HG02870 (cell line): ENCODE measurements at regions not wholly inside any gene's neighbourhood (a gene's known extent, or its start where the extent isn't known, plus 50 kb on each side); places are given as distances from the start of the nearest gene placed in this dataset.

ENCODE experiments used
- ATAC-seq: cut with Tn5 transposase; IDR thresholded peaks from one replicate; pipeline ENCODE4 v1.9.1; 2021; ENCODE audit warnings: mild to moderate bottlenecking, moderate library complexity; ENCODE audit not compliant: unreplicated experiment

DNA sequence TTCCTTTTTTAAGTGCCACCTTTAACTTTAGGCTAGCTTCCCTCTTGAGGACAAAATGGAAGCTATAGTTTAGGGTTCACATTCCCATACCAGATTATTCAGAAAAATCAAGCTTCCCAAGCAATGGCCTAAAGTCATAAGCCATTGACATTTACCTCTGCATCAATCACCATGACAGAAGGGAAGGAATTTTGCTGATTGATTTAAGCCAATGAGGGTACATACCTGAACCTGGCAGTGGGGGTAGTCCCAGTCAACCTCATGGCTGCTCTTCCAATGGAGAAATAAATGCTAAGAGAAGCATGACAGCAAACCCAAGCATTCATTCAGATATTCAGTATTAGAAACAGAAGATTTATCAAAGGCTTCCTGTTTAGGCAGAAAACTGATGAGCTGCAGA, 128.4 kb upstream of the CREB1 start:
- ATAC-seq: no peak

DNA sequence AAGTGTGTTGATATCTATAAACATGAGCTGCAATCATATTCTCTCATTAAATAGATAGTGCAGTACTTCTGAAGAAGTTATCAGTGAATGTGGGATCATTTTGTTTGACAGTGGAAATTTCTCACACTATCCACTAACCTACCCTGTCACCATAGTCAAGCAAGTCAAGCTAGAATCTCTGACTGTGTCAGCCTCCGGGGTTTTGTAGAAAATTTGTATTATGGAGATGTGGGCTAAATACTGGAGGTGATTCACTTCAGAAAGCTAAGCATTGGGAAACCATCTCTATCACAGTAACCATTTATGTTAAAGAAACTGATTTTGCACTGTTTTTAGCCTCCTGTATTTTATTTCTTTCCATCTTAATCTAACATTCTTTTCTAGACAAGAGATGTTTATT, 126.6 kb upstream of the CREB1 start:
- no peak for ATAC-seq

DNA sequence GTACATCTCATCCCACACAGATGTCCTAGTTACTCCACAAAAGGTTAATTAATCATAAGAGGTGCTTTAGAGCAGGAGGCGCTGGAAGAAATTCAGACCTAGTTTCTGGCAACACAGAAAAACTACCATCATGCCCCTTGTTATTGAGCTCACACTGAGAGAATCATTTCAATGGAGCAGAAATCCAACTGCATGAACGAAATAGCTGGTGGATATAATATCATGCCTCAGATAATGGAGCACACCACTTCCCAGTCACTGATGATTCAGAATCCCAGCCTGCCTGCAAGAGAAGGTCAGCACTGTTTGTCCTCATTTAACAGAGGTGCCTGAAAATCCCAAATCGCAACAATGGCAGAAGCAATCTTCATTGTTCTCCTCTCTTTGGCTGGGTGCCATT, 125.8 kb upstream of the CREB1 start:
- no peak for ATAC-seq

DNA sequence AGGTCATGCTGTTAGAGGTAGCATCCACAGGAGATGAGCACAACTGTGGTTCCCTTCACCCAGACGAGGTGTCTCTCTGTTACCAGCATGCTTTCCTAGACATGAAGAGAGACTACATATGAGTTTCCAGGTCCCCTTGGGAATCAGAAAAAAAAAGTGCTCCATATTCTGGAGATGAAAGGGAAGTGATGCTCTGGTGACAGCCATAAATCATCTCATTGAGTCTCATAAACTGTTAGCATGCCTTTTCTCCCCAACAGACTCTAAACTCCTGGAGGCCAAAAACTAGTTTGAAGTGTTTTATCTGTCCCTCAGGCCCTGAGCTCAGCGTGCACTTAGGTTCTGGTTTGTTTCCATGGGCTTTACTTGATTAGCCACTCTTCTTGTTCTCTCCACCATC, 124.6 kb upstream of the CREB1 start:
- ATAC-seq: no peak

DNA sequence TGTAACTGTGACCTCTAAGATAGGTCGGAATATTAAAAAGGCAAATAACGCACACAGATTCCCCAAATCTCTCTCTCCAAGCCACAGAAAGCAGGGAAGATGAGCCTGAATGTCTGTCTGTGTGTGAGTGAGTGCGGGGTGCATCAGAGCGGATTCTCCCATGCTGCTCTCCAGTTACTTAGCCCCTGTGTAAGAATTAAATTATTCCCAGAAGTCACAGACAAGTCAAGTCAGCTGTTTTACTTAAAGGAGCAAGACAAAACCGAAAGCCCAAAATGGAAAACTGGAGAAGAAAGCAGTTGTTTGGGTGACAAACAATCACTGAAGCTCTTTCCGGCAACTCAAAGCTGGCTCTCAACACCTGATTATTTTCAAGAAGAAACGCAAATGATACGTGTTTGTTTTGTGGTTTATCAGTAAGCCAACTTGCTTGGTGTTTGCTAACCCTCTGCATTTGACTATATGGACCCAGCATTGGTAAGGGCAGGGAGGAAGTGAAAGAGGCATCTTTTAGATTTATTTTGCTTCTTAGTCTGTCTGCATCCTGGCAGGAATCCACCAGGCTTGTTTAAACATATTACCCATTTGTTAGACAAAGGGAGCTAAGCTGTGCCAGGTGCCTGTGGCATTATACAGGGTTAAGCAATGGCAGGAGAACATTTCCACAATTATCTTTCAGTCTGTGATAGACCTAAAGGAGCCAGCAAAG, 121.5 kb upstream of the CREB1 start:
- ATAC-seq: peak; percentile 76

DNA sequence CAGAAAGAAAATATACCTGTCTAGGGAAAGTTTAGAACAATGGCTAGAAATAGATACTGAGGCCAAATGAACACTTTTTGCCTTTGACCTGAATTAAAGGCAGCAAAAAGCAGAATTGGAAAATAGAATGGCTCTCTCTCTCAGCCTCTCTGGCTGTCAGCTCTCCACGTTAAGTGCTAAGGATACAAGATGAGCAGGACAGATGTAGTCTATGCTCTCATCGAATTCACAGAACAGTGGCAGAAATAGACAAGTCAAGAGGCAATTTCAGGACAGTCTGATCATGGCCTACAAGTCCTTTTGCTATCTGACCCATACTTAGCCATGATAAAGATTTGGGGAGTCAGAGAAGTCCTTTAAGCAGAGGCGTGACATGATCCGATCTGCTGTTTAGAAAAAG, 120.2 kb upstream of the CREB1 start:
- ATAC-seq: no peak

DNA sequence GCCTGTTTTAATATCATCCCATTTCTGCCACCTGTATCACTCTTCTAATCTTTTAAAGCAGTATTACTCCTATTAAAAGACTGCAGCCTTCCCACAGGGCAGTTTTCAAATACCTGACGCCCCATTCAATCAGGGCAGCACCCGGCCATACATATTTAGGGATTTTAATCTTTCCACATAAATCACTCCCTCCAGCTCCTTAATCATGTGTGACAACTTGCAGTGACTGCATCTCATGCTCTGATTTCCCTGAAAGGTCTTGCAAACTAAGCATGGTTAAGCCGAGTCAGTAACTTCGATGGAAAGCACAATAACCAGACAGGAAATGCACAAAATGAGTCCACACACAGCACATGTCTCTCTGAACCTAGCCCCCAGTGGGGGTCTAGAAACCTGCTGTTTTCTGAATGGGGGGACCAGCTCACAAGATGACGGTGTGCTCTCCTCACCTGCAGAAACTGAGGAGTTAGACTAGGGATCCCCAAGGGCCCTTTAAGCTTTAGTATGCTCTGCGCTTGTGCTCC, 116.9 kb upstream of the CREB1 start:
- no peak for ATAC-seq

DNA sequence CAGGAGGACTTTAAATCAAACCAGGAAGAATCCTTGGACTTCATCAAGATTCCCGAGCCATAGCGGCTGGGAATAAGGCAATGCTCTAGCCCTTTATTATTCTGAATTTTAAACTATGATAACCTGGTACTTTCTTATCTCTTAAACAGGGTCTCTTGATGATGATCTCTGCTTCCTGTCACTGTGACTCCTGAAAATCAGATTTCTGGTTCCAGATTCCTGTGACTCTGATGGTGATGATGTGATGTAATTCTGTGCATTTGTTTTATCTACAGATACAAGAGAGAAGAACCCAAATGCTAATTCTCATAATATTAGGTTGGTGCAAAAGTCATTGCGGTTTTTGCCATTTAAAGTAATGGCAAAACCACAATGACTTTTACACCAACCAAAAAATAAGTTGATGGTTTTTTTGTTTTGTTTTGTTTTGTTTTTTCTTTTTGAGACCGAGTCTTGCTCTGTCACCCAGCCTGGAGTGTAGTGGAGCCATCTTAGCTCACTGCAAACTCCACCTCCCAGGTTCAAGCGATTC, 116.3 kb upstream of the CREB1 start:
- no peak for ATAC-seq

DNA sequence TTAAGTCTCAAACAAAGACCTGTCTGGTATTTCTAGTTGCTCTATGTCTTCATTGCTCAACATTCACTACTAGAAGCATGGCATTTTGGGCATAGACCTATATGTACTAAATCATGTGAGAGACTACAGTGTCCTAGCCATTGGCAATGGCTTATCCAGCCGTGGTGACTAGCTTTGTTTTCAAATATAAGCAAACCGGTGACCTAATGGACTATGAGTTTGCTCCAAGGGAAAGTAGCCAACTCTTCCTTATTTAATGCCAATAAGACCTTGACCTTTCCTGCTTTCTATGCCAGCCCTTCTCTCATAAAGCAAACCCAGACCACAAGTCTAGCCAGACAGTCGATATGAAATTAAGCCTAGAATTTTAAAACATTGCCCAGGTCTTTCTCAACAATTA, 113.7 kb upstream of the CREB1 start:
- ATAC-seq: no peak

DNA sequence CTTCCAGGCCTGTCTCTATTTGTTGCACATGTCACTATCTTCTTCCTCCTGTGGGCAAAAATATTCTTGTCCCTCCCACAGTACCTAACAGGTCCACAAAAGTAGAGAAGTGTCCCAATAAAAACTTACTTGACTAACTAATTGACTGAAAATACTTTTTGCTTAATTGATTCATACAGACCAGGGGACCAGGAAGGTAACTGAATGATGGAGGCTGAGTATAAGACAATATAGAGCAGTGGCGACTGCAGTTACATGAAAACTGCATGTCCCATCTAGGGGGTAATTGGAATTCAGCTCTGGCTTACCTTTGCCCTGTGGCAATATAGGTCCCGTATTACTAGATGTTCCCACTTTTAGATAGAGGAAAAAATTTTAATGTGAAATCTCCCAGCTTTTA, 112.9 kb upstream of the CREB1 start:
- ATAC-seq: no peak

DNA sequence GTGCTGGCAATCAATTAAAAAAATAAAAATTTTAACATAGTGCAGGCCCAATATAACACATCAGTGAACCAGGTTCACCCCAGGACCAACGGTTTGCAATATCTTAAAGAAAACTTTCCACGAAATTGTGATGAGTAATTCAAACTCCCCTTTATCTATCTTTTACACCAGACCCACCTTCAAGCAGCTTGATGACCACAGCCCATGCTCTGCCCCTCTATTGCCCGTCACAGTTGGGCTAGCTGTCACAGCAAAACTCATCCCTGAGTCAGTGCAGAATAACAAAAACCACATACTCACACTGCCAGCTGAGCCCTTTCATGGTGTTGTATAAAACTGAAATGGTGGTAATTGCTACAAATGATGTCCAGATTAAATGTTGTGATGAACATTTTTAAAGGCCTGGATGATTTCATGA, 112.5 kb upstream of the CREB1 start:
- no peak for ATAC-seq

DNA sequence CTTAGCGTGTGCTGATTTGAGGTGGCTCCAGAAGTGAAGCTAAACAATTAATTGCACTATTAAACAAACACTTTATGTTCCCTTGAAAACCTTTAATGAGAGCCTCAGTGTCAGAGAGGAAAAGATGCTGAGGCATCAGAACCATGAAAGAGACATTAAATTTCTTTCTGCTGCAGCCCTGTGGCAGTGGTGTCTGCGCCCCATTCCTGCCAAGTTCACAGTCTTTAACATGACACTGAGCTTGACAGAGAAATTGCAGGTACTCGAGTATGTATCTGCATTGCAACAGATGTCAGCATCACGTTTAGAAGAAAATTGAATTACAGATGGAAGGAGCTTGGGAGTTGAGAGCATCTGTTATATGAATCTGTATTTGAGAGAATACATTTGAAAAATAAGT, 111.3 kb upstream of the CREB1 start:
- no peak for ATAC-seq

DNA sequence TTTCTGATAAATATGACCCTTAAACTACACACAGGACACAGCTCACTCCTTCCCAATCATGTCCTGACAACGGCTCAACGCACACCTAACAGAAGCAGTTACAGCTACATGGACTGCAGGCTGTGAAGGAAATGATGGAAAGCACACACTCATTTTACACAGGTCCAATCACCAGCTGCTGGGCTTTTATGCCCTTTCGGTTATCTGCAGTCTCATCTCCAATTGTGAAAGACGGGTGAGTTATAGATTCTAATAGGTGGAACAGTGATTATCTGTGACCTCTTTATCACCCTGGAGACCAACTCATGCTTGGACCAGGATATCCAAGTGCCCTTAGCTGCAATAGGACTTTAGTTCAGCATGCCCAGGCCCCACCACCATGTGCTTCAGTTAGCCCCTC, 110.4 kb upstream of the CREB1 start:
- no peak for ATAC-seq

DNA sequence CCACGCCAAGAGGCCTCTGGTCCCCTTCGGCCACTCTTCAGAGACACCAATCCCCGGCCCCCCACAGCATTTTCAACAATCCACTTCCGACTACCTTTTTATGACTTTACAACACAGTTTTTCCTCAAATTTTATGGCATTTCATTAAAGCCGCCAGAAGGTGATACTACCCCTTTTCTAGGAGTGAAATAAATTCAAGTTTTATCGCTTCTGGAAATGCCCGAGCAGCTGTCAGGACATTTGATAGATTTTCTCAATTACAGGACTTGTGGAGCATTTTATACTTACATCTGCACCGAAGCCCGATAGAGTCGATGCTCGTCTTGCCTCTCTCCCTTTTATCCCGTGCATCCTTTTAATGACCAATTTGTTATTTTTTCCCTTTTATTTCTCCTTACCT, 108.1 kb upstream of the CREB1 start:
- no peak for ATAC-seq

DNA sequence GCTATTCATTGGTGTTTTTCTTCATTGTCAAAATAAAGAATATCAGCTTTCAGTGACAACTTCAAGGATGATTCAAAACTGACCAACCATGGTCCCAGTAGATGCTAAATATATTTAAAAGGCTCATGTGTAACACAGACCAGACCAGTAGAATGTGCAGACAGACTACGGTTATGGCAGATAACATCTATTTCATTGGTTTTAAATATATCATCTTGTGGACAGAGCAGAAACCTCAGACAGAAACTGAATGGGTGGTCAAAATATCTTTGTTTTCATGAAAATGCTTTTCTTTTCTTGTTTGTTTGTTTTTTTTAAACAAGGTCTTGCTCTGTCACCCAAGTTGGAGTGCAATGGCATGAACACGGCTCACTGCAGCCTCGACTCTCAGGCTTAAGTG, 107.4 kb upstream of the CREB1 start:
- ATAC-seq: no peak

DNA sequence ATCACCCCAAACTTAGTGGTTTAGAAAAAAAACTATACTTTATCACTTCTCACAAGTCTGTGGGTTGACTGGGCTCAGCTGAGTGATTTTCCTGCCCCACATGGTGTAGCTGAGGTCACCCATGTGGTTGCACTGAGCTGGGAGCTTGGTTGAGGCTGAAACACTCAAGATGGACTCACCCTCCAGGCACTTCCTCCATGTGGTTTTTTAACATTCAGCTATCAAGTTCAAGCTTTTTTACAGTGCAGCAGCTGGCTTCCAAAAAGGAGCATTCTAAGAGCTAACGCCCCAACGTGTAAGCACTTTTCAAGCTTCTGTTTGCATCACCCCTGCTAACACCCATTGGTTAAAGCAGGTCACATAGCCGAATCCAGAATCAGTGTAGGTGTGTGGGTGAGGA, 105.9 kb upstream of the CREB1 start:
- ATAC-seq: peak; percentile 94

DNA sequence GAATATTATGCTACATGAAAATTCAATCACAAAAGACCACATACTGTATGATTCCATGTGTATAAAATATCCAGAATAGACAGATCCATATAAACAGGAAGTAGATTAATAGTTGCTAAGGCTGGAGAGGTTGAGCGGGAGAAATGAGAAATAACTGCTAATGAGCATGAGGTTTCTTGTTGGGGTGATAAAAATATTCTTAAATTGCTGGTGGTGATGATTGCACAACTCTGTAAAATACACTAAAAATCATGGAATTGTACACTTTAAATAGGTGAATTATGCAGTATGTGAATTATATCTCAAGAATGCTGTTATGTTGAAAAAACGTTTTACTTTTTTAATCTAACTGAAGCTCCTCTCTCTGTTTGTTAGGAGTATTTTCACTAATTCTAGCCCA, 101.8 kb upstream of the CREB1 start:
- ATAC-seq: no peak

DNA sequence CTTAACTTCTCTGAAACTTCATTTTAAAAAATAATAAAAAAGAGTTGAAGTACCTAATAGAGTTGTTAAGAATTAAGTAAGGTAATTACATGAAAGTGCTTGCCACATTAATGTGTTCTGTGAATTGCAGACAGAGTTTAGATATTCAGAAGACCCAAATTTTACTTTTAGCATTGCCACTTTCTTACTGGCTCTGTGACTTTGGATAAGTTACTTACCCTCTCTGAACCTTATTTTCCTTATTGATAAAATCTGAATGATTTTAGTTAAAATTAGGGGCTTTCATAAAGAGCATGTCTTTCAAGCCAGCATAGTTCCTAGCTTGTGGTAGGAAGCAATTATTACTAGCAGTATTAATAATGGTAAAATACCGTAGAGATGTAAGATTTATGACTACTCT, 101.2 kb upstream of the CREB1 start:
- ATAC-seq: no peak

DNA sequence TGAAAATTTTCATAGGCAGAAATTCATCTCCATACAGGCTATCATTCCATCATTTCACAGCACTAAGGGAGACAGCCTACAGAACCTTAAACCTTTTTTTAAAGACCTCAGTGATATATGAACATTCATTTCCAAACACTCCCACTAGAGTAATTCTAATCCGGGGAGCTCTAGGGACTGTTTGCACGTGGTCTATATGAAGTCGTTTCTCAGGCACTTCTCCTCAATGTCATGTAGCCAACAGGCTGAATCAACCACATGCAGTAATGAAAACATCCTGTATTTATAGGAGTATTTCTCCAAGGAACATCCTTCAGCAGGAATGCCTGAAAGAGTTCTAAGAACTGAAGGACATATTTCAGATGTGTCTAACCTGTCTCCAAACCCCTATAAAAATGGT, 97.3 kb upstream of the CREB1 start:
- ATAC-seq: no peak

DNA sequence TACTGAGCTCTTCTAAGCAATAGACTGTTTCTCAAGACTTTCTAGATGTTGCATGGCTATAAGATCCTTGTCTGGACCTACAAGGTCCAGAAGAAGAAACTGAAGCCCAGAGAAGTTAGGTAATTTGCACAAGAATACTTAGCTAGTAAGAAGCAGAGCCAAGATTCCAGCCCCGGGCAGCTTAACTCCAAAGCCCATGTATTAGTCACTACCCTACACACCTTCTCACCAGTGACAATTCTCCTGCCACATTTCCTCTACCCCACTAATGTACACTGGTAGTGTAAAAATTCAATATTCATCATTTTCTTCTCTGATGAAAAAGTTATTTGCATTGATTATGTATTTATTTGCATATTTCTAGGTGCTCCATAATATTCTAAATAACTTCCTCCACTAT, 95.5 kb upstream of the CREB1 start:
- no peak for ATAC-seq

DNA sequence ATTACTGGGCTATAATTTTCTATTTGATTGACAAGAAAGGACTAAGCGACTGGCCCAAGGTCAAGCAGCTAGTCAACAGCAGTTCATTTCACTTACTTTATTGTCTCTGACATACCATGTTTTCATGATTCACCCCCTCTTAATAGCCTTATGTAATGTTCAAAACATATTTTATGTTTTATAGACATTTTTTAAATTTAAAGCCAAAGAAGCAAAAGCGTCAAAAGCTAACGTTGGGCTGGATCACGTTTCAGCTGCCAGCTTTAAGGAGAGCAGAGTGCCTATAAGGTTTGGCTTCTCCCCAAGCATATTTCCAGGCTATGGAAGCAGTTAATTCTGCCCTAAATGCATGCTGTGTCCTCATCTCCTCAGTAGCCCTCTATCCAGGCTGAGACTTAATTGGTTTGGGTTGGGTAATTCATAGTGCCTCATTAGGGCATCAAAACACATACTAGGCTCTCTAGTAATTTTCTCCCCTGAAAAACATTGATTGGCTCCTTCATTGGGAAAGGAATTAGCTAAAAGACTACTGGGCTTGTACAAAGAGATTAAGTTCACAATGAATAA, 94.8 kb upstream of the CREB1 start:
- ATAC-seq: no peak

DNA sequence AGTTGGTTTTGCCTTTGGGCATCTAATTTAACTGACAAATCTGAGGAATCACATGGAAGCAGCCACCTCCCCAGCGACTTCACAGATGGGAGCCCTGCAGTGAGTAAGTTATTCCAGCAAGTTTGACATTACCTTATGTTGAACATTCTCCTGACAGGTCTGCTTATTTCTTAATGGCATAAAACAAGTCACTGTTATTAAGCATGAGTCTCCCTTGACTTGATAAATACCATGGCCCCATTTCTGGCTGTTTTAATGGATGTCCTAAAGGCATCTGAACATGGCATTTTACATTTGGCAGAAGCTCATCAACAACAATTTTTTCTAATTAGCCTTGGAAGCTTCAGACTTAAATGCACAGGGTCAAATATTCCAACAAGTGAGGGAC, 92.6 kb upstream of the CREB1 start:
- no peak for ATAC-seq
